GM19463 (cell line): ENCODE measurements at regions not wholly inside any gene's neighbourhood (a gene's known extent, or its start where the extent isn't known, plus 50 kb on each side); places are given as distances from the start of the nearest gene placed in this dataset.

Source experiments
- ATAC-seq: cut with Tn5 transposase; IDR thresholded peaks from one replicate; pipeline ENCODE4 v1.9.1; 2021; ENCODE audit warnings: mild to moderate bottlenecking, moderate library complexity; ENCODE audit not compliant: unreplicated experiment

DNA sequence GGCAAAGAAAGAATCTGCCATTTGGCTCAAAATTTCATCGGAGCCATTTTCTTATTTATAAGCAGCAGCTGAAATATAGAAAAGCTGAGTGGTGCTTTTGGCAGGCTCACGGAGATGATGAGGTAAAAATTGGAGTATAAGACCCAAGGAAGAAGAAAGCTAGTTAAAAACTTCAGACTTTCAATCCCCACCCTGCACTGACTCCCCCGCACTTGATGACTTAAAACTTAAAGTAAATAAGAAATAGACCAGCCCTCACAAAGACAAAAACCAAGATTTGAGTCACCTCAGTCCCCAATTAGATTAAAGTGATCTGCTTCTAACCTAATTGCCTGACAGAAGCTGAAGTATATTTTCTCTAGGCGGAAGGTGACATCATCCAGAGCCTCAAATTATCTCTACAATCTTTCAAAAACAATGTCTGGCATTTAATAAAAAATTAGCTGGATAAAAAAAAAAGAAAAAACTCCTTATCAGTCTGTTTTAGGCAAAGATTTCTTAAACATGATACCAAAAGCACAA is 124.0 kb upstream of the PJA2 start:
- ATAC-seq, result no peak

DNA sequence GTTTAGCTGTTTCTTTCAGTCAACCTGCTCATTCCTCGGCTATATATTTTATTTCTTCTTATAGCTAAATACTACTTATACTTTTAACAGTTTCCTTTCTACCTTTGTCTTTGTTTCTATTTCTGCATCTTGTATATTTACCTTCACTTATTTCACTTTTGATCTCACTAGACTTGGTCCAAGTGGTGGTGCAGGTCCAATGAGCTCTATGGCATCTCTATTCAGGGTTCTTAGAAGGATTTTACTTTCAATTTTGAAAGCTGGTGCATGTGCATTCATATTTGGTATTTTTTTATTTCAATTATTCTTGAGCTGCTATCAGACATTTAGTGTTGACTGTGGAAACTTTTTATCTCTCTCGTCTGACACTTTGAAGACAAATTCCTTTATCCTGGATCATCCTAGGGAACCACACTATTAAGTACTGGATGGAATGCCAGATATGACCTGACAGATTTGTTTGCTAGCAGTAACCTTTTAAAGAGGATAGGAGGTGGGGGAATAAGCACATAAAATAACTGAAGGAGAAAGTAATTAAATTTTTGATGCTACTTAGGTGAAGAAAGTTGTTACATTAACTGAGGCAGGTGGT is 123.1 kb upstream of the PJA2 start:
- no peak for ATAC-seq

- no peak for ATAC-seq
These were observed 121.5 kb upstream of the PJA2 start for GRCh38 chr5:109531262-109531661.

- ATAC-seq, result no peak
These were observed 120.2 kb upstream of the PJA2 start for GRCh38 chr5:109529987-109530386.

DNA sequence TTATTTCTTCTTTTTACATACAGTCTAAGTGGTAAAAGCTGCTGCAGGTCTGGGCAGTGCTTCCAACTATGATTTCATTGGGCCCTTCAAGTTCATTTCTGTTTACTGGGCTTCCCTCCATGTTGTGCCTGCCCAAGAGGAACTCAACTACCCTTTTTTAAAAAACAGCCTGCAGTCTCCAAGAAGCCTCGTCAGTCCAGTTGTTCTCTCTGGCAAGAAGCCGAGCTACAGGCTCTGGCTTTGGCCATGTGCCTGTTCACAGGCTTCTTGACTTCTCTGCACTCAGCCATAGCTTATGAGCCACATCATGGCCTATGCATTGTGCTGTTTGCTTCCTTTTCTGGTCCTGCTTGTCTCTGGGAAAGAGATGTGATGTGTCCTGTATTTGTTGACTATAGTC is 119.7 kb upstream of the PJA2 start:
- ATAC-seq, result no peak

GRCh38 chr5:109524555-109524954 is 114.8 kb upstream of the PJA2 start:
- ATAC-seq, result no peak

- no peak for ATAC-seq
These were observed 114.3 kb upstream of the PJA2 start for GRCh38 chr5:109524026-109524425.

DNA sequence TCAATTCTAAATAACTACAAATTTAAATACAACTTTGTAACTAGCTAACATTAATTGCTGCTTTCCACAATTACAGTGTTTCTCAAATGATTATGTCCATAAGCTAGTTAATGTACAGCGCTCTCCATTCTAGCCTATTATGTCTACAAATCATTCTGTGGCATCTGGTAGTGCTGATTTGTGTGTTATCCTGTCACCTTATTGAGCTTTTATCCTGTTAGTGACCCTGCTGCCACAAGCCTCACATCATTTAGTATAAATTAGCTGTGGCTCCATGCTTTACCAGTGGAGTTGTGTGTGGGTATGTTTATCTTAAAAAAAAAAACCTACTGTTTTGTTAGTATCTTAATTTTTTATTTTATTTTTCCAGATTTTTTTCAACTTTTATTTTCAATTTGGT is 112.6 kb upstream of the PJA2 start:
- no peak for ATAC-seq

DNA sequence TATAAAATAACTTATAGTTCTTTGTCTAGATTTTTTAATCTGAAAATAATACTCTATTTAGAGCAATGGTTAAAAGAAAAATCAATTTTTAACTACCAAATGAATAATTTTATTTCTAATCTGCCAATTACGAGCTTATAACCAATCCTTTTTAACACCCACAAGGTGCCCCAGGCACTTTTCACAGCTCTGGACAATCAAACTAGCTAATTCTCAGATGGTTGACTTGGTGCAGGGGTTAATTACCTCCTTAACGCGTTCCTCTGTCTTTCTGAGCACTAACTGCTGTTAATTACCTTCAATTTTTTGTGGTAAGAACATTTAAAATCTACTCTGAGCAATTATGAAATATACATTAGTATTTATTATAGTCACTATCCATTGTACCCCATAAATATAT is 109.6 kb upstream of the PJA2 start:
- no peak for ATAC-seq

GRCh38 chr5:109516390-109516789 is 106.6 kb upstream of the PJA2 start:
- no peak for ATAC-seq

DNA sequence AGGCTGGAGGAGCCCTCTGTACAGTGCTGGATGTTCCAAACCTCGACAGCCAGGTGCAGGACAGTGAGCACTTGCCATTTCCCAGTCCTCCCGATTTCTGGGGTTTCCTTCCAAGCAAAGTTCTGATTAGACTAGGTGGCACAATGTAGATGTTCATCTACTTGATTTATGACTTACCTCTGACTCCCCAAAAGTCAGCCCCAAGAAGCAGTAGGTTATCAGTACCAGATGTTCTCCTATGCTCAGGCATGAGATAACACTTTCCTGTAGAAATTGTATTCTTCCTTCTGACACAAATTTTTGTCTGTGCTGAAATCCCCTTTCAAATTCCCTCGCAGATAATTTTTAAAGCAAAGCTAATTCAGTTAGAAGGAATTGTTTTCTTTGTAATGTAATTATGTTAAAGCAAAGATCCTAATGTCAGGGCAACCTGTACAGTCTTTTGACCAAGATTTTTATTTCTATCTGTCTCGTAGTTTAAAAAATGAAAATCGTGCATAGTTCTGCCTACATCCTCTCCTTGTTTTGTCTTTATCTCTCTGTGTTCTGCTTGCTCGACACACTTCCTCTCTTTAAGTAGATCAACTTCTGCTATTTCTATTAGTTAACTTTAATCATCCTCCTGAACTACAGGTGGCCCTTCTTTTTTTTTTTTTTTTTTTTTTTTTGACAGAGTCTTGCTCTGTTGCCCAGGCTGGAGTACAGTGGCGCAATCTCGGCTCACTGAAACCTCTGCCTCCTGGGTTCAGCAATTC is 102.4 kb upstream of the PJA2 start:
- ATAC-seq, result no peak

- no peak for ATAC-seq
These were observed 96.8 kb upstream of the PJA2 start for GRCh38 chr5:109506556-109506955.

- no peak for ATAC-seq
These were observed 86.3 kb upstream of the PJA2 start for GRCh38 chr5:109496112-109496511.

GRCh38 chr5:109487753-109488420 is 78.1 kb upstream of the PJA2 start:
- ATAC-seq, result no peak

DNA sequence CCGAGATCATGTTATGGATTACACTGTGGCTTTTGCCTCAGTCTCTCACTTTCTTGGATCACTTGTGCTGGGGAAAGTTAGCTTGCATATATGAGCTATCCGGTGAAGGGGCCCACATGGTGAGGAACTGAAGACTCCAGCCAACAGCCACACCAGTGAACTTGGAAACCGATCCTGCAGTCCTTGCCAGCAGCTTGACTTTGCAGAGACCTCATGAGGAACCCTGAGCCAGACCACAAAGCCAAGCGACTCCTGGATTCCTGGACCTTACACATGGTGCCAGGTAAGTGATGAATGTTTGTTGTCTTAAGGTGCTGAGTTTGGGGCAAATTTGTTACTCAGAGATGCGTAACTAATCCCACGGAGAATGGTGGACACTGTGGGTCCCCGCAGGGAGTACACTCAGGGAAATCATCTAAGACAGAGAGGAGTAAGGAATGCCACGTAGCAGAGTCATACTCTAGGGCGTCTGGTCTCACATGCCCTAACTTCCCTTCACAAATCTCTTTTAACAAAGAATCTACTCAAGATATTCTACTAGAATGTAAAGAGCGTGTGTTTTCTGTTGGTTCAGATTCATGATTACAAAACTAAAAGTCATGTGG is 76.5 kb upstream of the PJA2 start:
- ATAC-seq, result no peak

DNA sequence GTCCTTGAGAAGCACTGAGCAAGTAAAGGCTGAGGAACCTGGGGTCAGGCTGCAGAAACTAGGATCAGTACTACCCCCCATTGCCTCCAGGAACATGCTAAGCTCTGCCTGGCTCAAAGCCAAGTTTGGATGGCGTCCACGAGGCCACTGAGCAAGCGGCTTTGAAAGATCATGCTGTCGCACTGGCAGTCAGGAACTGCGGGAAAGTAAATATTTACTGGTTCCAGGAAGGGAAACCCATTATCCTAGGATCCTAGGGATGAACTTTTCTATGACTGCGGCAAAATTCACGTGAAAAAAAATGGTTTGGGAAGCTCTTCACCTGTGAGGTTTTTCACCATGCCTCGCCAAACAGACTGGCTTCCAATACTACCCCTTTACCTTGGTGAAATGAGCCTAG is 75.3 kb upstream of the PJA2 start:
- ATAC-seq, result no peak

- no peak for ATAC-seq
These were observed 74.8 kb upstream of the PJA2 start for GRCh38 chr5:109484597-109484996.

- no peak for ATAC-seq
These were observed 73.7 kb upstream of the PJA2 start for GRCh38 chr5:109483395-109483971.

- ATAC-seq, result no peak
These were observed 73.0 kb upstream of the PJA2 start for GRCh38 chr5:109482748-109483147.

DNA sequence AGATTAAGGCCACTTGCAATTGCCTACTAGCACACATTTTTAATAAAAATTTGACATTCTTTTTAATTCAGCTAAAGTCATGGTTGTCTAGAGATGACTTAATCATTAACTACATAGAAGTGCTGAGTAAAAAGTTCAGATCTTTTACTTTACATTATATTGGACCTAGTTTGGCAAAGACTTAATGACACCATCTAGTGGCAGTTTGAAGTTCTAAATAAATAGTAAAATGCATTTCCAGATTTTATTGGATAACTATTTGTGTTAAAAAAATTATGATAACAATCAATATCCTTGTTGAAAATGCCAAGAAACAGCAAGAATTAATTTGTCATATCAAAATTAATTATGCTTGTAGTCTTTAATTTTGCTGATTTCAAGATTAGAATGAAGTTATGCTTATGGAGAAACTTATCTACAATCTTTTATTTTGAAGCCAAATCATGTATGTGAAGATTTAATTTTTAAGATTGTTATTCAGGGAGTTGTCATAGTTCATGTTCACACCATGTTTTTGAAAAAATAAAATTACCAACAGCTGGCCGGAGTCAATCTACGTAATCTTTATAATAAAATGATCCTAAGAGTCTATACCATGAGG is 69.6 kb upstream of the PJA2 start:
- no peak for ATAC-seq

DNA sequence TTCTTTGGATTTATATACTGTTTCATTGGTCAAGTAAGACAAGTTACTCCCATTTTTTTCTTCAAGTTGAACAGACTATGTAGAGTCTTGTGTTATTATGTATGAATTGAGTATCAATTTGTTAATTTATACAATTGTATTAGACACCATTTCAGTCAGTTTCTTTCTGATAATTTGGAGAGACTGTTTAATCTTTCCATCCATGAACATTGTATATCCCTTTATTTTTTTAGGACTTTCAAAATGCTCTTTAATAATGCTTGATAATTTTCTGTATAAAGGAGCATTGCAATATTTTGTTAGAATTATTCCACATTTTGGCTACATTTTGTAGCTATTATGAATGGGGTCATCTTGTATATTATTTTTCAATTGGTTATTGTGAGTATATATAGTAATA is 69.1 kb upstream of the PJA2 start:
- no peak for ATAC-seq
